Naive thymus-derived CD8-positive, alpha-beta T cell (primary cell): ENCODE measurements at regions not wholly inside any gene's neighbourhood (a gene's known extent, or its start where the extent isn't known, plus 50 kb on each side); places are given as distances from the start of the nearest gene placed in this dataset.
"Not testable (repeated sequence)": the region's sequence is repeated elsewhere in the genome, so short reads cannot be mapped to it uniquely, and the experiment has no call there.

ENCODE experiments used
- ATAC-seq, 2 donors: fragments of 150-1000 bp; cut with Tn5 transposase in 1 of 2; sonication (Bioruptor Pico), chemical (Tn5 transposase) in 1 of 2; 1 replicate in 1 of 2; 2 replicates in 1 of 2; pipeline ENCODE4 v1.10.0; 2021; ENCODE audit warnings: mild to moderate bottlenecking in 2 of 2, moderate library complexity in 2 of 2
- POLR2A ChIA-PET: fragments of 350-600 bp; sonication (Branson Sonifier 250); formaldehyde crosslinking; loops from one replicate; lab custom pipeline; 2021; ENCODE audit warnings: antibody characterized with exemption; lab: Charles Lee
- DNase-seq, 10 donors: peaks; one replicate each; pipeline versions ENCODE4 v3.0.0 to v3.0.0-alpha.2; 2020 to 2022
- H3K27ac Mint-ChIP-seq, 10 donors: one replicate each; pipeline ENCODE4 v1.8.0; 2020 to 2022; ENCODE audit warnings: mild to moderate bottlenecking in 10 of 10, mixed read lengths in 10 of 10, moderate library complexity in 4 of 10, inconsistent platforms in 1 of 10
- H3K27me3 Mint-ChIP-seq, 5 donors: one replicate each; pipeline ENCODE4 v1.8.0; 2021 to 2022; ENCODE audit warnings: mixed read lengths in 5 of 5
- H3K36me3 Mint-ChIP-seq, 3 donors: one replicate each; pipeline ENCODE4 v1.8.0; 2020 to 2022; ENCODE audit warnings: mixed read lengths in 3 of 3, mild to moderate bottlenecking in 2 of 3, inconsistent platforms in 1 of 3
- H3K4me1 Mint-ChIP-seq, 4 donors: one replicate each; pipeline ENCODE4 v1.8.0; 2021 to 2022; ENCODE audit warnings: mixed read lengths in 4 of 4
- H3K4me3 Mint-ChIP-seq, 10 donors: one replicate each; pipeline ENCODE4 v1.8.0; 2020 to 2022; ENCODE audit warnings: mild to moderate bottlenecking in 10 of 10, mixed read lengths in 10 of 10, moderate library complexity in 6 of 10, inconsistent platforms in 1 of 10
- H3K9me3 Mint-ChIP-seq, 9 donors: one replicate each; pipeline ENCODE4 v1.8.0; 2020 to 2022; ENCODE audit warnings: mixed read lengths in 9 of 9, mild to moderate bottlenecking in 3 of 9, inconsistent platforms in 1 of 9, moderate library complexity in 1 of 9

GRCh38 chr1:168473126-168473525 lies 70.7 kb downstream of the XCL2 start:
- Mint-ChIP-seq H3K36me3 (peaks cover 0 to 14% (median 8%) of the 10 kb centered on the region in 3 donors), H3K27me3 (no peaks in the 10 kb centered on the region), H3K27ac (no peak overlapping the region), H3K4me1 (peaks cover 28 to 69% (median 56%) of the 10 kb centered on the region in 4 donors), H3K9me3 (peaks cover 0 to 16% (median 9%) of the 10 kb centered on the region in 9 donors), H3K4me3 (no peak overlapping the region)
- DNase-seq: no peak
- no peak for ATAC-seq
- POLR2A ChIA-PET: no interaction called here

GRCh38 chr1:168472223-168472622 lies 71.6 kb downstream of the XCL2 start:
- H3K4me1 Mint-ChIP-seq: peaks cover 28 to 69% (median 57%) of the 10 kb centered on the region in 4 donors
- H3K4me3 Mint-ChIP-seq: no peak overlapping the region
- POLR2A ChIA-PET: no interaction called here
- peaks cover 0 to 16% (median 9%) of the 10 kb centered on the region in 9 donors for H3K9me3 Mint-ChIP-seq
- DNase-seq (peak in 1 of 10 donors; percentile 12), ATAC-seq (no peak)
- H3K27me3 Mint-ChIP-seq: no peaks in the 10 kb centered on the region
- no peak overlapping the region for H3K27ac Mint-ChIP-seq
- H3K36me3 Mint-ChIP-seq: peaks cover 0 to 14% (median 8%) of the 10 kb centered on the region in 3 donors

GRCh38 chr1:168470901-168471431 lies 72.8 kb downstream of the XCL2 start:
- H3K4me1 Mint-ChIP-seq: peaks cover 24 to 71% (median 59%) of the 10 kb centered on the region in 4 donors
- H3K36me3 Mint-ChIP-seq: peaks cover 0 to 14% (median 8%) of the 10 kb centered on the region in 3 donors
- ATAC-seq (no peak), DNase-seq (no peak)
- H3K27me3 Mint-ChIP-seq: no peaks in the 10 kb centered on the region
- POLR2A ChIA-PET: interaction anchor here (0.7 kb wide), 1 partner anchor 61 kb away, joined by 4 read pairs; no protein-coding TSS in a partner anchor
- peak overlapping the region in 3 of 10 donors; percentile 15 to 96 (median 20) for H3K27ac Mint-ChIP-seq
- no peak overlapping the region for H3K4me3 Mint-ChIP-seq
- peaks cover 0 to 16% (median 8%) of the 10 kb centered on the region in 9 donors for H3K9me3 Mint-ChIP-seq

- Mint-ChIP-seq H3K36me3 (peaks cover 0 to 10% (median 8%) of the 10 kb centered on the region in 3 donors), H3K9me3 (peaks cover 0 to 16% (median 9%) of the 10 kb centered on the region in 9 donors), H3K27me3 (no peaks in the 10 kb centered on the region), H3K4me1 (peaks cover 30 to 78% (median 69%) of the 10 kb centered on the region in 4 donors), H3K4me3 (peak overlapping the region in 2 of 10 donors; percentile 16 to 18), H3K27ac (peak overlapping the region in 8 of 10 donors; percentile 7 to 96 (median 61))
- peak in 1 of 10 donors; percentile 11 for DNase-seq
- no peak for ATAC-seq
- POLR2A ChIA-PET: interaction anchor here (0.9 to 2.4 kb wide), 4 partner anchors 8 to 127 kb away, joined by 3 to 8 read pairs (median 4); no protein-coding TSS in a partner anchor
Observed at GRCh38 chr1:168469690-168470089, 74.1 kb downstream of the XCL2 start.

GRCh38 chr1:168468822-168469221 lies 75.0 kb downstream of the XCL2 start:
- Mint-ChIP-seq H3K4me3 (peak overlapping the region in 3 of 10 donors; percentile 15 to 52 (median 44)), H3K9me3 (peaks cover 0 to 22% (median 6%) of the 10 kb centered on the region in 9 donors), H3K4me1 (peaks cover 29 to 87% (median 70%) of the 10 kb centered on the region in 4 donors), H3K27ac (peak overlapping the region in 4 of 10 donors; percentile 56 to 96 (median 72)), H3K27me3 (no peaks in the 10 kb centered on the region), H3K36me3 (peaks cover 0 to 7% (median 6%) of the 10 kb centered on the region in 3 donors)
- ATAC-seq (no peak), DNase-seq (no peak)
- POLR2A ChIA-PET: interaction anchor here (0.9 to 2.4 kb wide), 4 partner anchors 9 to 126 kb away, joined by 3 to 8 read pairs (median 4); no protein-coding TSS in a partner anchor

GRCh38 chr1:168468042-168468809 lies 75.6 kb downstream of the XCL2 start:
- Mint-ChIP-seq H3K4me3 (peak overlapping the region in 9 of 10 donors; percentile 33 to 77 (median 57)), H3K27ac (peak overlapping the region in 9 of 10 donors; percentile 51 to 96 (median 84)), H3K9me3 (peaks cover 0 to 22% (median 7%) of the 10 kb centered on the region in 9 donors), H3K4me1 (peaks cover 26 to 87% (median 68%) of the 10 kb centered on the region in 4 donors), H3K27me3 (no peaks in the 10 kb centered on the region), H3K36me3 (peaks cover 0 to 5% (median 0%) of the 10 kb centered on the region in 3 donors)
- DNase-seq (no peak), ATAC-seq (no peak)
- POLR2A ChIA-PET: interaction anchor here (1.0 to 2.4 kb wide), 2 partner anchors 10 to 53 kb away, joined by 3 to 8 read pairs; no protein-coding TSS in a partner anchor

- Mint-ChIP-seq H3K4me3 (peak overlapping the region; percentile 36 to 77 (median 61)), H3K9me3 (peaks cover 2 to 19% (median 7%) of the 10 kb centered on the region in 9 donors), H3K4me1 (peaks cover 25 to 84% (median 67%) of the 10 kb centered on the region in 4 donors), H3K27ac (peak overlapping the region; percentile 51 to 96 (median 88)), H3K27me3 (no peaks in the 10 kb centered on the region), H3K36me3 (peaks cover 0 to 4% (median 0%) of the 10 kb centered on the region in 3 donors)
- ATAC-seq (no peak), DNase-seq (no peak)
- POLR2A ChIA-PET: interaction anchor here (1.0 to 1.9 kb wide), 2 partner anchors 22 to 54 kb away, joined by 3 to 11 read pairs; no protein-coding TSS in a partner anchor
Observed at GRCh38 chr1:168467452-168467851, 76.3 kb downstream of the XCL2 start.

GRCh38 chr1:168466714-168467131 lies 77.1 kb downstream of the XCL2 start:
- Mint-ChIP-seq H3K4me1 (peaks cover 26 to 84% (median 67%) of the 10 kb centered on the region in 4 donors), H3K27ac (peak overlapping the region; percentile 51 to 96 (median 88)), H3K36me3 (peaks cover 0 to 11% (median 5%) of the 10 kb centered on the region in 3 donors), H3K9me3 (peaks cover 5 to 27% (median 10%) of the 10 kb centered on the region in 9 donors), H3K4me3 (peak overlapping the region; percentile 9 to 77 (median 52)), H3K27me3 (no peaks in the 10 kb centered on the region)
- ATAC-seq (no peak), DNase-seq (no peak)
- POLR2A ChIA-PET: interaction anchor here (0.9 to 2.6 kb wide), 5 partner anchors 11 to 65 kb away, joined by 3 to 11 read pairs (median 4); no protein-coding TSS in a partner anchor

GRCh38 chr1:168466092-168466713 lies 77.6 kb downstream of the XCL2 start:
- Mint-ChIP-seq H3K36me3 (peaks cover 0 to 16% (median 10%) of the 10 kb centered on the region in 3 donors), H3K9me3 (peaks cover 5 to 32% (median 15%) of the 10 kb centered on the region in 9 donors), H3K4me3 (peak overlapping the region in 9 of 10 donors; percentile 1 to 77 (median 57)), H3K4me1 (peaks cover 27 to 82% (median 66%) of the 10 kb centered on the region in 4 donors), H3K27me3 (no peaks in the 10 kb centered on the region), H3K27ac (peak overlapping the region; percentile 51 to 96 (median 88))
- DNase-seq (peak in 7 of 10 donors; percentile 2 to 60 (median 28)), ATAC-seq (peak; percentile 72 to 92)
- POLR2A ChIA-PET: interaction anchor here (0.9 to 2.6 kb wide), 5 partner anchors 10 to 65 kb away, joined by 3 to 11 read pairs (median 4); no protein-coding TSS in a partner anchor

- not testable (repeated sequence) for H3K4me3 Mint-ChIP-seq, H3K27me3 Mint-ChIP-seq, ATAC-seq, DNase-seq, H3K27ac Mint-ChIP-seq
- H3K9me3 Mint-ChIP-seq: peaks cover 9 to 49% (median 24%) of the 10 kb centered on the region in 9 donors
- POLR2A ChIA-PET: interaction anchor here (1.2 kb wide), 1 partner anchor 15 kb away, joined by 4 read pairs; no protein-coding TSS in a partner anchor
- peaks cover 0 to 26% (median 20%) of the 10 kb centered on the region in 3 donors for H3K36me3 Mint-ChIP-seq
- H3K4me1 Mint-ChIP-seq: peaks cover 27 to 50% (median 36%) of the 10 kb centered on the region in 4 donors
Observed at GRCh38 chr1:168461108-168461507, 82.7 kb downstream of the XCL2 start.

GRCh38 chr1:168457296-168457695 lies 86.5 kb downstream of the XCL2 start:
- H3K4me3 Mint-ChIP-seq: peak overlapping the region in 4 of 10 donors; percentile 3 to 41 (median 30)
- H3K36me3 Mint-ChIP-seq: peaks cover 0 to 25% (median 16%) of the 10 kb centered on the region in 3 donors
- POLR2A ChIA-PET, H3K27me3 Mint-ChIP-seq, DNase-seq, ATAC-seq: not testable (repeated sequence)
- peak overlapping the region in 8 of 10 donors; percentile 4 to 93 (median 16) for H3K27ac Mint-ChIP-seq
- peaks cover 5 to 36% (median 19%) of the 10 kb centered on the region in 9 donors for H3K9me3 Mint-ChIP-seq
- H3K4me1 Mint-ChIP-seq: peaks cover 20 to 45% (median 34%) of the 10 kb centered on the region in 4 donors
